Heart left ventricle (tissue), 13 donors: ENCODE measurements at regions not wholly inside any gene's neighbourhood (a gene's known extent, or its start where the extent isn't known, plus 50 kb on each side); places are given as distances from the start of the nearest gene placed in this dataset.

Experiments
- CTCF ChIP-seq, 12 donors: fragments of 200-600 bp; sonication (generic) in 4 of 12; IDR thresholded peaks; one replicate each; pipeline versions ENCODE4 v1.5.0 to v1.8.0; 2018 to 2022; ENCODE audit warnings: antibody characterized with exemption in 12 of 12, mild to moderate bottlenecking in 5 of 12
- POLR2A ChIP-seq, 2 donors: fragments of 450-650 bp; IDR thresholded peaks; one replicate each; pipeline ENCODE4 v1.6.1; 2017; ENCODE audit warnings: antibody characterized with exemption in 2 of 2, mild to moderate bottlenecking in 2 of 2, moderate library complexity in 2 of 2
- donor health status: ischemic (EF 13 %, LVEDD 7.1; RV severe dilation, severe dysfunction).
- donor health status: DM: no; HTN: yes; CAD: no.
- donor health status: DM: no; HTN: no; CAD: no.
- donor health status: ischemic (EF 25% LVEDD 6.9; RV normal size, moderate dysfunction).
- donor health status: ischemic (EF 25% LVEDD 5.7; RV mildly dilated, moderate dysfunction).
- donor health status: ischemic (EF 35%, LVEDD 5.7; RV mildly dilated, moderate dysfunction).
- donor health status: nonischemic (EF 11% LVEDD 7.7; RV severe dilation, severe dysfunction).
- donor health status: DM: yes; HTN: yes; CAD: no.
- donor health status: PGD.
- donor health status: ischemic (EF 29% LVEDD 5.4; RV normal size, mild dysfunction).
- donor health status: nonischemic (EF 23%, LVEDD 6.1; RV moderate dilation, normal function).

GRCh38 chr10:10930979-10931743, 86.5 kb upstream of the CELF2 start:
- peak in 3 of 12 donors; percentile 17 to 35 (median 26) for TF ChIP-seq CTCF (IDR thresholded peaks at IDR 0.05)
- no peak for TF ChIP-seq POLR2A (IDR thresholded peaks at IDR 0.05)
